IMR-90 (cell line): ENCODE measurements at regions not wholly inside any gene's neighbourhood (a gene's known extent, or its start where the extent isn't known, plus 50 kb on each side); places are given as distances from the start of the nearest gene placed in this dataset.

Source experiments
- BHLHE40 ChIP-seq: fragments of 150-350 bp; IDR thresholded peaks from 2 replicates; pipeline ENCODE4 v1.6.1; 2016; ENCODE audit warnings: mild to moderate bottlenecking, low read depth, low read length
- CEBPB ChIP-seq: IDR thresholded peaks from 2 replicates; pipeline ENCODE4 v1.6.1; 2012; ENCODE audit warnings: low read depth, low read length, improper control_type of control experiment
- CTCF ChIP-seq: conservative IDR thresholded peaks from 2 replicates; pipeline ENCODE4 v1.5.1; 2012; ENCODE audit warnings: mild to moderate bottlenecking, low read depth, low read length, improper control_type of control experiment
- FOS ChIP-seq: fragments of 150-350 bp; IDR thresholded peaks from 2 replicates; pipeline ENCODE4 v1.6.1; 2016; ENCODE audit warnings: low read depth, low read length
- MAFK ChIP-seq: IDR thresholded peaks from 2 replicates; pipeline ENCODE4 v1.6.1; 2012; ENCODE audit warnings: low read depth, low read length, improper control_type of control experiment
- MXI1 ChIP-seq: IDR thresholded peaks from 2 replicates; pipeline ENCODE4 v1.6.1; 2012; ENCODE audit warnings: low read depth, mild to moderate bottlenecking, low read length, moderate library complexity, borderline replicate concordance
- NFE2L2 ChIP-seq: fragments of 150-350 bp; IDR thresholded peaks from 2 replicates; pipeline ENCODE4 v1.6.1; 2016; ENCODE audit warnings: low read depth, mild to moderate bottlenecking, low read length
- POLR2A ChIP-seq: IDR thresholded peaks from 2 replicates; pipeline ENCODE4 v1.6.1; 2012; ENCODE audit warnings: mild to moderate bottlenecking, low read depth, low read length
- RCOR1 ChIP-seq: IDR thresholded peaks from 2 replicates; pipeline ENCODE4 v1.6.1; 2012; ENCODE audit warnings: mild to moderate bottlenecking, low read length, improper control_type of control experiment; ENCODE audit not compliant: insufficient replicate concordance
- RFX5 ChIP-seq: IDR thresholded peaks from 2 replicates; pipeline ENCODE4 v1.8.0; 2012; ENCODE audit warnings: low read depth, mild to moderate bottlenecking, low read length, moderate library complexity
- SMC3 ChIP-seq: fragments of 150-350 bp; IDR thresholded peaks from 2 replicates; pipeline ENCODE4 v1.6.1; 2016; ENCODE audit warnings: low read depth, mild to moderate bottlenecking, antibody characterized with exemption, low read length, moderate library complexity
- USF2 ChIP-seq: fragments of 150-350 bp; IDR thresholded peaks from 2 replicates; pipeline ENCODE4 v1.6.1; 2017; ENCODE audit warnings: mild to moderate bottlenecking, antibody characterized with exemption, low read length, low read depth

GRCh38 chr1:232702911-232703310 lies 73.0 kb upstream of the SIPA1L2 start:
- no peak for TF ChIP-seq POLR2A
- TF ChIP-seq NFE2L2 = no peak
- TF ChIP-seq CTCF = no peak
- no peak for TF ChIP-seq RCOR1
- no peak for TF ChIP-seq MXI1
- TF ChIP-seq SMC3 = no peak
- no peak for TF ChIP-seq FOS
- no peak for TF ChIP-seq BHLHE40
- TF ChIP-seq CEBPB = no peak
- TF ChIP-seq MAFK = no peak
- no peak for TF ChIP-seq USF2
- no peak for TF ChIP-seq RFX5
